HG03159 (cell line): ENCODE measurements at regions not wholly inside any gene's neighbourhood (a gene's known extent, or its start where the extent isn't known, plus 50 kb on each side); places are given as distances from the start of the nearest gene placed in this dataset.
"Not testable (repeated sequence)": the region's sequence is repeated elsewhere in the genome, so short reads cannot be mapped to it uniquely, and the experiment has no call there.

Source experiments
- ATAC-seq: cut with Tn5 transposase; IDR thresholded peaks from one replicate; pipeline ENCODE4 v1.9.1; 2021; ENCODE audit warnings: mild to moderate bottlenecking, moderate library complexity; ENCODE audit not compliant: unreplicated experiment

GRCh38 chr1:115456441-115456961, 118.5 kb upstream of the NGF start:
- ATAC-seq = no peak

- ATAC-seq = no peak
These were observed 116.9 kb upstream of the NGF start for GRCh38 chr1:115454837-115455511.

GRCh38 chr1:115453666-115454065, 115.6 kb upstream of the NGF start:
- ATAC-seq = no peak

- no peak for ATAC-seq
These were observed 114.7 kb upstream of the NGF start for GRCh38 chr1:115452600-115453329.

GRCh38 chr1:115450501-115451040, 112.5 kb upstream of the NGF start:
- no peak for ATAC-seq

- no peak for ATAC-seq
These were observed 110.4 kb upstream of the NGF start for GRCh38 chr1:115448282-115449044.

GRCh38 chr1:115447672-115448071, 109.6 kb upstream of the NGF start:
- ATAC-seq = no peak

- no peak for ATAC-seq
These were observed 107.0 kb upstream of the NGF start for GRCh38 chr1:115445090-115445489.

- no peak for ATAC-seq
These were observed 102.7 kb upstream of the NGF start for GRCh38 chr1:115440733-115441132.

- not testable (repeated sequence) for ATAC-seq
These were observed 101.5 kb upstream of the NGF start for GRCh38 chr1:115439520-115439919.

- no peak for ATAC-seq
These were observed 99.1 kb upstream of the NGF start for GRCh38 chr1:115437196-115437595.

GRCh38 chr1:115436596-115436995, 98.5 kb upstream of the NGF start:
- ATAC-seq = no peak

GRCh38 chr1:115433483-115433882, 95.4 kb upstream of the NGF start:
- ATAC-seq = no peak

- ATAC-seq = no peak
These were observed 94.0 kb upstream of the NGF start for GRCh38 chr1:115432061-115432460.

- ATAC-seq = no peak
These were observed 92.6 kb upstream of the NGF start for GRCh38 chr1:115430441-115431158.

- ATAC-seq = no peak
These were observed 91.8 kb upstream of the NGF start for GRCh38 chr1:115429884-115430283.

- ATAC-seq = no peak
These were observed 91.2 kb upstream of the NGF start for GRCh38 chr1:115429241-115429640.

GRCh38 chr1:115428676-115429075, 90.6 kb upstream of the NGF start:
- no peak for ATAC-seq

- no peak for ATAC-seq
These were observed 90.2 kb upstream of the NGF start for GRCh38 chr1:115428256-115428655.

- ATAC-seq = no peak
These were observed 88.9 kb upstream of the NGF start for GRCh38 chr1:115426956-115427355.
